ENCODE measurements at regions not wholly inside any gene's neighbourhood (a gene's known extent, or its start where the extent isn't known, plus 50 kb on each side); places are given as distances from the start of the nearest gene placed in this dataset.

DNA sequence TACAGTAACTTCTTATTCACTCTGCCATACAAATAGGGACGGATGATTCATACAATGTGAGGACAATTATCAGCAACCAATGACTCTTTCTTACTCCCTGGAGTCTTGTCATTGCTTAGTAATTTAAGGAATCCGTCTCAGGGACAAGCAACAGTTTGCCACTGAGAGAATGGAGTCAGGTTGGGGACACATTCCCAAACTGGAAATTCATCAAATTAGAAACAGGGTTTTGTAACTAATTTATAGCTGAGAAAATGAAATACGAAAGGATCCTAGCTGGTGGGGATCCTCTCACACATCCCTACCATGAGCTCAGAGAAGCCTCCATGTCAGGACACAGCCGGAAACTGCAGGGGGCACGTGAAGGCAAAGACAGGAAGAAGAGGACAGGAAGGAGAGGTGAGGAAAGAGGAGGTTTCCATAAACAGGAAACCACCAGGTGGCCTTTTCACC lies 50.4 kb upstream of the KDR start:
- peak; percentile 65 for DNase-seq (ENCODE audit: low read depth)

DNA sequence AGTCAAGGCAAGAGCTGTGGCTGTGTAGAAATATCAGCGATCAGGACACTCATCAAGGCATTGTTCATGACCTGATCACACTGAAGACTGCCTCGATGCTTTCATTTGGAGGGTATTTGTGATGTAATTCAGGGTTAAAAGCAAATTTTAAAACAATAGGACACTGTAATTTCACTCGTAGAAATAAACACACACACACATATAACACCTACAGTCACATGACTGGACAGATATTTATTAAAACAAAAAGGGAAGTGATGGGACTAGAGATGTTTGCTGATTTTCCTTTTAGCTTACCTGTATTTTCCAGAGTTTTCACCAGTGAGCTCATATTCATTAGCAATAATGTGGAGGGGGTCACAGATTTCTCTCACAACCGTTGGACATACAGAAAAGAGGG lies 51.1 kb upstream of the KDR start:
- no peak for DNase-seq (ENCODE audit: low read depth)

DNA sequence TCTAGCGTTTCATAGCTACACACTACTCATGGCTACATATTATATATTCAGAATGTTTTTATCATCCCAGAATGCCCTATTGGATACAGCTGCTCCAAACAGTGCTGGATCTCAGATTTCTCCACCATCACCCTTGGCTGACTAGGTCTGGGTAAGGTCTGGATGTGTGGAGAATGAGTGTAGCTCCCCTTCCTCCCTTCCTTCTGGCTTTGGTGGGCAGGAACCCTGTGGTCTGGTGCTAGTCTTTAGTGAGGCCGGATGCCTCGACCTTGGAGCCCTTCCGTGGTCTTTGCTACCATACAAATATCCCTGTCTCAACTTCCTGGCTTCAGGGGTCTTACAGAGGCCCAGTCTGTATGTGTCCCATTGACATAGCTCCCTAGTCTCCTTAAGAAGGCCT lies 52.1 kb upstream of the KDR start:
- DNase-seq (ENCODE audit: low read depth), result no peak

DNA sequence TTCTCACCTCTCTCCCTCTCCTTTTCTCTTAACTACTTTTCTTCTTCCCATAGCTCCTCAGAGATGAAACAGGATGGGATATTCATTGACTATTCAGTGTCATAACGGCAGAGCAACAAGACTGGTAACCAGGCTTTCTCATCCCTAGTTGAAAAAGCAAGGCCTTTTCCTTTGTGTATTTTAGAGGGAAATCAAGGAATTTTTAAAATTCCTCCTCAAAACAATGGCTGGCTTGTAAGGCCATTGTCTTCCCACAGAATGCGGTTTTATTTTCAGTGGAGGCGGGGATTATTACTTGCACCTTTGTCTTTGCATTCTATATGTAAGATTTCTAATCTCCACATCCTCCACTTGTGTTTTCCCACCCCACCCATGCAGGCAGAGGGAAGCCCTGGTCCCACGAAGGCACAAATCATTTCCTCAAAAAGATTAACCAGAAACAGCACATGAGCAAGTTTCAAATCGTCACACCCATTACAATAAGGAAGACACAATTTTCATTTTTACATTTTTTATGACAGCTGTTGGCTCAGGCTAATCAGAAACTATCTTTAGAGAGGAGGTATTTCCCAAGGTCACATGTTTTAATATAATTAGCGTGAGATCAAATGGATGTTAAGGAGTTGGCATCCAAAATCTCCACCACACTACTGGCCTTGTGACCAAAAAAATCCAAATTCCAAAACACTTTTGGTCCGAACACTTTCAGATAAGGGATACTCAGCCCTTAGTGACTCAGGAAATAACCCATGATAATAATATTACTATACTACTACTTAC lies 53.0 kb upstream of the KDR start:
- DNase-seq (ENCODE audit: low read depth), result no peak

DNA sequence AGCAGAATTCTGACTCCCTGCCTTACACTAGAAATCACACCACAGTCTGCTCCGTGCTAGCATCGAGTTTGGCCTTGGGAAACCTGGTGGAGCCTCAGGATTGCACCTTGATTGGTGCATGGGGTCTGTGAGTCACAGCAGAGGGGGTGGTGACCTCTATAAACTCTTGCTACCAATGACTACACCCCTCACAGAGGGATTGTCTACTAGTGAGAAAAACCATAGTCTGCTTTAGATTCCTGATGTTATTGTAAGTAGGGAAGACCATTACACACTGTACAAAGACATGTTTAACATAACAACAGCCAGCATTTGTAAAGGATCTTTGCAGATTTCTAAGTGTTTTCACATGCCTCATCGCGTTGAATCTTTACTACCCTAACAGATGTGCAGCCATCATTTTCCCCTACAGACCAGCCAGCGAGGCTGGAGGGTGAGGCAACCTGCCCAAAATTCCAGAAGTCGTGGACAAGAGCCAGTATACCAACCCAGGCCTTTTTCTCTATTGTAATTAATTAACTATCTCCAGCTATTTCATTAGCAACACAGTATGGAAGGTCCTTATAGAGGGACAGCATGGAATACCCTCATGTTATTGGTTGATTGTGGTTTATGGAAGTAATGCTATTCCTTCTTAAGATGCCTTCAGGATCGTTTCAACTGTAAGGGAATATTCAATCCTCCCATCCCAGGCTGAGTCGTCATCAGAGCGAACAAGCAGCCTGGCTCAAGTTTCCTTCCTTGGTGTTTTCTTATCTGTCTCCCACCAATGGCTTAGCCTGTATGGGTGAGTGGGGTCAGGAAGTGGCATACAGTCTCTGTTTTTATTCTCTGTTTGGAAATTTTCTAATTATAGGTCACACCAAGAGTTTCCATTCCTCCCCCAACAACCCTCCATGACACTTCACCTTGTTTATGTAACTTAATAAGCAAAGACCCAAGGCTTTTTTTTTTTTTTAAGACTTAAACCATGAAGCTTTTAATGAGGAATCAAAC lies 55.9 kb upstream of the KDR start:
- no peak for DNase-seq (ENCODE audit: low read depth)

DNA sequence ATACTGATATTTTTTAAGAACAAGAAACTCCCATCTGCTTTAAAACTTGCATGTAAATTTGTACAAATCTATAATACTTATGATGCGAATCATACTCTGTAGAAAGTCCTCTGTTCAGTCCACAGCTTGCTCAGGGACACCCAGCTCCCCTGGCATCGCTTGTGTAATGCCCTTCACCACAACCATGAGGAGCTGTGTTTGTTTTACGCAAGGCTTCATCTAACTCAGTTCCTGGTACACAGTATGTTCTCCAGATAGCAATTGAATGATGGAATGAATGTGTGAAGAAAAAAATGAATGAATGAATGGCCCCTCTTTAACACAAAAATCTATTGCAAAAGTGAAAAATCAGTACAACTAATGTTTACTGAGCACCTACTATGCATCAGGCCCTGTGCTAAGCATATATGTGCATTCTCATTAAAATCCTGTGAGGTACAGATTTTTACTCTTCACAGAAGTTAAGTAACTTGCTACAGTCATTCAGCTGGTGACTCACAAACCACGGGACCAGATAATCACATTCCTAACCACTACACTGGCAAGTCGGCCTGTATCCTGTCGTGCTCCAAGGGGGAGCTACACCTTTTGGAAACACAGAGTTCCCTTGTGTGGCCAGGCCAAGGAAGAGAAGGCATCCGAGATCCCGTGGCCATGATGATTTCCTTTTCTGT lies 58.7 kb upstream of the KDR start:
- peak; percentile 71 for DNase-seq (ENCODE audit: low read depth)

DNA sequence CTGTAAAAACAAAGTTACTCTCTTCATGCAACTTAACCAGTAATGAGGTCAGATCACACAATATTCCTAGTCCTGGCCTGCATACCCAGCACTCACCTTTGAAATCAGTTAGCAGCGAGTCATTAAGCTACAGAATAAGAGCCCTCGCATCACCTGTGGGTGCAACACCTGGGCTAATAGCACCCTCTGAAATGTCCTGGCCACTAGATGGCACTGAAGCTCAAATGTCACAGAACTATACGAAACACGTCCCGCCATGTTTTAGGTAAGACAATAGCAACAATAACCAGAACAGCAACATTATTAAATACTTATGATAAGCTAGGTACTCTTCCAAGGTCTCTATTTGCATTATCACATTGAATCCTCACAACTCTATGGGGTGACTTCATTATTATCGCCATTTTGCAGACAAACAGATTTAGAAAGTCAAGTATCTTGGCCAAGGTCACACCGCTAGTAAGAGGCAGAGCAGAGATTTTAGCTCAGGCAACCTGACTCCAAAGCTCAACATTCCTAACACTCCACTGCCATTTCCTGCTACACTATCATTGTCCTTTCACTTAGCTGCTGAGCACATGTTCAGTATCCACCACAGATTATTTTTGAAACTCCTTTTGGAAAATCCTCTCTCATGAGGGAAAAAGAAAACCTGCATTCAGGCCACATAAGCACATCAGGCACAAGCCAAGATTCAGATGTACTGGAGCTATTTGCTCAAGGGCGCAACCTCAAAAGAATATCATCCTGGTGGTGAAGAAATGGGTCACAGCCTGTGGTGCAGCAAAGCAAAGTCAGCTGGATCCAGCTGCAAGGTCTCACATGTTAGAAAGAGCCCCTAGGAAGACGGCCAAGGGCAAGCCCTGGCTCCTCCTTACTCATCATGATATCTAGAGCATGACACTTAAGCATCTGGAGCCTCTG lies 59.5 kb upstream of the KDR start:
- DNase-seq (ENCODE audit: low read depth), result no peak

DNA sequence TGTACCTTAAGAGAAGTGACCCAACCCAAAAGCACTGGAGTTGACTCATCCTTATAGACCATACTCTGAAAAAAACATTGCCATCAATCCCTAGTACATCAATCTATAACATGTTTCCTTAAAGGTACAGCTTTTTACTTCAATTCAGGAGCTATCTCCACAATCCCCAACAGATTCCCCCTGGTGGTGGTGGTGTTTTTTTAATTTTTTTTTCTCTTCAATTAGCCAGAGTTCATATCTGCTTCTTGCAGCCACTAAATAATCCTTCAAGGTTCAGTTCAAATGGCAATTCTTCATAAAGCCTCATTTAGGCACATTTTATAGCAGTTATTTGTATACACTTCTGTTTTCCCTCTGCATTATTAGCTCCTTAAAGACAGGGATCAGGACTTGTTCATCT lies 60.7 kb upstream of the KDR start:
- DNase-seq (ENCODE audit: low read depth), result no peak

DNA sequence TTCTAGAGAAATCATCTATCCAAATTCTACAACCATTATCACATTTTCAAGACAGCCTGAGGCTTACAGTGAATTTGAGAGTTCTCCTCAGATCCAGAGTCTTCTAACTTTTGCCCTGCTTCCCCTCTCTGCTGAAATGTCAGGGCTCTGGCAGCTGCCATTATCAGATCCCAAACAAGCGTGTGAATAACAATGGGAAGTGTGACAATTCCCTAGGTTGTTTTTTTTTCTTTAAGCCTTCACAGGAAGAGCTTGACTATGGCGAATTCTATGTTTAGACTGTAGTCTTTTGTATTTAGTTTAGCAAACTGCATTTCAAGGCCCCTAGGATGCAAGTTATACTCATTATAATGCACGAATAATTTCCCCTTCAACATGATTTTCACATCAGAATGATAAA lies 61.3 kb upstream of the KDR start:
- DNase-seq (ENCODE audit: low read depth), result no peak

DNA sequence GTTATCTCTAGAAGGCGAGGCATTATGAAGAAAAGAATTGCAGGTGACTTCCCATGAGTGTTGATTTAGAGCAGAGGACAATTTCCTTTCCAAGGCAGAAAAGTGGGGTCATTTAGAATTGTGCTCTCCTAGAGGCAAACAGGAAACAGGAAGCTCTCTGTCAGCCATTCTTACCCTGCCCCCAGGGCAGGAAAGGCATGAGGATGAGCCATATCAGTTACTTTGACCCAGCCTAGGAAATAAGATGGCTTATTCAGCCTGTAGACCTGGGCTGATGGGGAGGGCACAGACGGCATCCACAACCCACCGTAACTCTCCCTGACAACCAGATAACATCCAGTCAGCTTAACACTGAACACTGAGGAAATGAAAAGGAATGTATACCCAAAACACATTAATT lies 88.8 kb upstream of the KDR start:
- no peak for DNase-seq (ENCODE audit: low read depth)

DNA sequence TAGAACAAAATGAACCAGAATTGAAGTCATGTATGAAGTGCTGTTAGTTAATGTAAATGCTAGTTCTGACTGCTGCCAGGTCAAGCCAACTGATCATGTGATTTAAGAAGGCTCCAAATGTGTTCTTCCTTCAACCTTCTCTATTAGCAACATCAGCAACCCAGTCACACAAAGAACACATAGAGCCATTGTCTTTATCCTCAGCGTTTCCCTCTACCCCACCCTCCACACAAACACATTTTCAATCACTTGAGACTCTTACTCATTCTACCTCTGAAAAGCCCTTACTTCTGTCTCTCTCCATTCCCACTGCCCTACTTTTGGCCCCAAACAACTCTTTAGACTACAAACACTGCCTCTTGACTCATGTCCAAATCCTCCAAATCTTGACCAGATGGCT lies 89.7 kb upstream of the KDR start:
- no peak for DNase-seq (ENCODE audit: low read depth)

DNA sequence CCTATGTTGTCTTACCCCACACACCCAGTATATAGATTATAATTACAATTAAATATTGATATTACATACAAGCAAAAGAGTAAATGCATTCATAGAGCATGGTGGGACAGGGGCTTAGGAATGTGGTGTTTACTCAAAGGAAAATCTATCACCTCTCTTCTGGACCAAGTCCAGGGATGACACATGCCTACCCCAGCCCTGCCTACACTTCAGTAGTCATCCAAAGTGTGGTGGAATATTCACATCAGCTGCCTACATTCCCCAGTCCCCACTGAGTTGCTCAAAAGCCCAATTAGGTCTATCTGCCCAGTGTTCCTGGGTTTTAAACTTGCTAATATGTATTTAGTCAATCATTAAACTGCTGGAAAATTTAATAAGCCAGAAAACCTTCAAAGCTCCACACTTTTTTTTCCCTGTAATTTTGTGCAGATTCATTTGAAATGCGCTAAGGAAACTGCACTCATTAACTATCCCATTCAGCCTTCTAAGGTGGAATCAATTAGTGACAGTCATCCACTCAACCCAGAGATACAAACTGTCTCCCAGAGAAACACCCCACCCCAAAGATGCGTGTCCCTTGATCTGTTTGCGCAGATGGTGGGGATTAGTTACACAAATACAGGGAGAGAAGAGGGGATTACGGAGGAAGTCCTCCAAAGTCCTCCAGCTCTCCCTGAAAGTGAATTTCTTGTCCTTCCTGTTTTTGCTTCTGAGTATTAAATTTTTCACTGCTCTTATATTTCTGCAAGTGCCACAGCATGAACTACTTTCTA lies 91.7 kb upstream of the KDR start:
- no peak for DNase-seq (ENCODE audit: low read depth)

DNA sequence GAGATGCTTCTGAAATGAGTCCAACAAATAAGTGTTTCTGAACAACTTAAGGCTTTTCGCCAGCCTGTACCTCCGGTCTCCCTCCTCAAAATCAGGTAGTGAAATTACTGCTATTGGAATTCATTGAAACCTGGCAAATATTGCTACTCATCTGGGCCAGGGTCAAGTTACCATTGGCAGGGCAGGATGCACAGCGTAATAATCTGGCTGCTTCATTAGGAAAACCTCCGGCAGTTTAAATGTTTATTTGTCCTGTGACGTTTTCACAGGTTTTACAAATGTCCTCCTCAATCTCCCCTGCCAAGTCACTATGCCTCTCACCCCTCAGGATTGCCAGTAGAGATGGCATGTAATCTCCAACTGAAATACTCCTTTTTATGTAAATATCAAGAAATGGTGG lies 92.6 kb upstream of the KDR start:
- no peak for DNase-seq (ENCODE audit: low read depth)

DNA sequence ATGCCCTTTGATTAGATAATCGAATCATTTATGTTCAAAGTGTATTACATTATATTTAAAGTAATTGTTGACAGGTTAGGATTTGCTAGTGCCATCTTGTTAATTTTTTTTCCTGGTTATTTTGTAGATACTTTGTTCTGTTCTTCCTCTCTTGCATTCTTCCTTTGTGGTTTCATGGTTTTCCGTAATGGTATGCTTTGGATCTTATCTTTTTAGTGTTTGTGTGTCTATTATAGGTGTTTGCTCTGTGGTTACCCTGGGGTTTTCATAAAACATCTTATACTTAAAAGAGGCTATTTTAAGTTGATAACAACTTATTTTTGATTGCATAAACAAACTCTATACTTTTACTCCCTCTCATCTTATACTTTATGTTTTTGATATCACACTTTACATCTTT lies 108.2 kb upstream of the SRD5A3 start:
- DNase-seq (ENCODE audit: low read depth), result no peak

DNA sequence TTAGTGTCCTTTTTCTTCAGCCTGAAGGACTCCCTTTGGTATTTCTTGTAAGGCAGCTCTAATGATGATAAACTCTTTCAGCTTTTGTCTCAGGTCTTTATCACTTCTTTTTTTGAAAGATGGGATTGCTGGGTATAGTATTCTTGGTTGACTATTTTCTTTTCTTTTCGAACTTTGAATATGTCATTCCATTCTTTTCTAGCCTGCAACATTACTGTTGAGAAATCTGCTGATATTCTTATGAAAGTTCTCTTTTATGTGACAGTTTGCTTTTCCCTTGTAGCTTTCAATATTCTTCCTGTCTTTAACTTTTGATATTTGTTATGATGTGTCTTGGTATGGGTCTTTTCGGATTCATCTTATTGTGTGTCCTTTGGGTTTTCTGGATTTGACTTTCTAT lies 107.6 kb upstream of the SRD5A3 start:
- DNase-seq (ENCODE audit: low read depth), result no peak

DNA sequence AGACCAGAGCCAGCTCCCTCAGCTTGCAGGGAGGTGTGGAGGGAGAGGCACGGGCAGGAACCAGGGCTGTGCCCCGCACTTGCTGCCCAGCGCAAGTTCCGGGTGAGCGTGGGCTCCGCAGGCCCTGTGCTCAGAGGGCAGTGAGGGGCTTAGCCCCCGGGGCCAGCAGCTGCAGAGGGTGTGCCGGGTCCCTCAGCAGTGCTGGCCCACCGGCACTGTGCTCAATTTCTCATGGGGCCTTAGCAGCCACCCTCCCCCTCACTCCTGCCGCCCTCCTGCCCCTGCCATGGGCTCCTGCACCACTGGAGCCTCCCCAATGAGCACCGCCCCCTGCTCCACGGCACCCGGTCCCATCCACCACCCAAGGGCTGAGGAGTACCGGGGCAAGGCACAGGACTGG lies 104.6 kb upstream of the SRD5A3 start:
- DNase-seq (ENCODE audit: low read depth), result no peak

DNA sequence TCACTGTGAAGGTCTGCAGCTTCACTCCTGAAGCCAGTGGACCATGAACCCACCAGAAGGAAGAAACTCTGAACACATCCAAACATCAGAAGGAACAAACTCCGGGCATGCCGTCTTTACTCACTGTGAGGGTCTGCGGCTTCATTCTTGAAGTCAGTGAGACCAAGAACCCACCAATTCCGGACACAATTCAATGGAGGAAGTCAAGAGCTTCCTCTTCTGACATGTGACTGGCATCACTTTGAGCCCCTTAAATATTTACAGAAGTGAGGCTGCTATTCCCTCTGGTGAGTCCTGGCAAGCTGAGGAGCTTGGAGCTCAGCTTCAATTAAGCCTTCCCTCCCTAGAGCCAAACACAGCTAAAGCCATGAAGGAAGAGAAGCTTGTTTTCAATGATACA lies 103.5 kb upstream of the SRD5A3 start:
- DNase-seq (ENCODE audit: low read depth), result no peak

DNA sequence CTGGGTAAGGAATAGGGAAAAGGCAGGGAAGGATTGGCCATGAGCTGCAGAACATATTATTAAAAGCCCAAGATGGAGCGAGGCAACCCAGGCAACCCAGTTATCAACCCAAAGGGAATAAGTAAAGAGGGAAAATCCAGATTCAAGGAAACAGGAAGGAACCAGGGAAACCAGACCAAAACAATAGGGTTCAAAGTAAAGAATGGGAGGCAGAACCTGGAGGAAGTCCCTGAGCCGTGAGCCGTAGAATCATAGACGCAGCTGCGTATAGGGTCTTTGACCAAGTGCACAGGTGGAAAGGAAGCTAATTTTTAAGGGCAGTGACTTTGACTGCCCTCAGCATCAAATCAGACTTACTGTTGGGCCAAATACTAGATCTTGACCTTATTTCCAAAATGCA lies 98.5 kb upstream of the SRD5A3 start:
- no peak for DNase-seq (ENCODE audit: low read depth)

DNA sequence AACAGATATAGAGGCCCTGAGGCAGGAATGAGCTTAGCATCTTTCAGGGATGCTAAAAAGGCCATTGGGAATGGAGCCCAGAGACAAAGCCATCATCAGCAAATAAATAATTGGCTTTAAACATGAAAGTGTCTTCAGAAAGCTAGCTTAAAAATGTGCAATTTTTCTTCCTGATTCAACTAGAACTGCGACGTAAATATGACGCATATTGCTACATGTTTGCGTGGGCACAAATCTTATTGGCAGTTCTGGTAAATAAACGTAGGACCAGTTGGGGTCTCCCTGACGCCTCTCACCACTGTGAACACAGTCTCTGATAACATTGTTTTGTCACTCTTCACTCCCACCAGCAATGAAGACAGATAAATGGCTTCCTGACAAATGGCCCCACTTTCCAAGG lies 97.3 kb upstream of the SRD5A3 start:
- DNase-seq (ENCODE audit: low read depth), result no peak

DNA sequence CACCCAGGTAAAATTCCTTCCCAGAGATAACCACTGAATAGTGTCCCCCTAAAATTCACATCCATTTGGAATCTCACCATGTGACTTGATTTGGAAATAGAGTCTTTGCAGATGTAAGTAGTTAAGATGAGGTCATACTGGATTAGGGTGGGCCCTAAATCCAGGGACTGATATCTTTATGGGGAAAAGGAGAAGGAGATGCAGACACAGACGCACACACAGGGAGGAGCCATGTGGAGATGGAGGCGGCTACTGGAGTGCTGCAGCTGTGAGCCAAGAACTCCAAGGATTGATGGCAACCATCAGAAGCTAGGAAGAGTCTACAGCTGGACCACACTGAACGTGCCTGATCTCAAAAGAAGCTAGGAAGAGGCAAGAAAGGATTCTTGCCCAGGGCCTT lies 96.6 kb upstream of the SRD5A3 start:
- DNase-seq (ENCODE audit: low read depth), result no peak

DNA sequence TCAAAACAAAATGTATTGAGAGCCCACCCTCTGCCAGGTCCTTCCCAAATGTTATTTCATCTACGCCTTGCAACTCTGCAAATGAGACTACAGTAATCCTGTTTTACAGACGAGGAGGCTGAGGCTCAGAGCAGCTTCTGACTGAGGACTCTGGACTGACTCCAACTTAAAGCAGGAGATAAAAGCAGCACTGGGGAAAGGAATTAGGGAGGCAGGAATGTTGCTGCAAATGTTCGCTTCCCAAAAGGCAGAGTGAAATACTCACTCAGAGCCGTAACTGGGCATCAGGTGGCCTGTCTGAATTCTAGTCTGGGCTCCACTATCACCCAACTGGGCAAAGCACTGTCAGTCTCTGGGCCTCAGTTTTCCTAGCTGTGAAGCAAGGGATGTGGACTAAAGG lies 94.7 kb upstream of the SRD5A3 start:
- no peak for DNase-seq (ENCODE audit: low read depth)
